ENCODE measurements at regions not wholly inside any gene's neighbourhood (a gene's known extent, or its start where the extent isn't known, plus 50 kb on each side); places are given as distances from the start of the nearest gene placed in this dataset.

DNA sequence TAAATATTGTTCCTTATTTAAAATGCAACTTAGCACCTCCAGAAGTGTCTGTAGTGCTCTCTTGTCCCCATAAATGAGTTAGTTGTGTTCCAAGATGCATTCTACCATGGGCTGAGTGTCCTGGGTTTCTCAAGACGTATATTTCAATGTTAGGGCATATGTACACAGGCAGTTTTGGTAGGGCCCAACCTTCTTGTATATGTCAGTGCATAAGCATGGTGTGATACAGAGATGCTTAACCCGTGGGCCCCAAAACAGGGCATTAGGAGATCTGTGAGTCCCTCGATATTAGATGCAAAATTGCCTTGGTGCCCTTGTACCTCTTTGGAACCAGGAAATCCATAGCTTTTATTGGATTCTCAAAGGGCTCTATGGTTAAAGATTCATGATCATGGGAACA lies 91.5 kb upstream of the HIVEP1 start:
- DNase-seq (ENCODE audit: low spot score): no peak
- TF ChIP-seq, protein P1, sequence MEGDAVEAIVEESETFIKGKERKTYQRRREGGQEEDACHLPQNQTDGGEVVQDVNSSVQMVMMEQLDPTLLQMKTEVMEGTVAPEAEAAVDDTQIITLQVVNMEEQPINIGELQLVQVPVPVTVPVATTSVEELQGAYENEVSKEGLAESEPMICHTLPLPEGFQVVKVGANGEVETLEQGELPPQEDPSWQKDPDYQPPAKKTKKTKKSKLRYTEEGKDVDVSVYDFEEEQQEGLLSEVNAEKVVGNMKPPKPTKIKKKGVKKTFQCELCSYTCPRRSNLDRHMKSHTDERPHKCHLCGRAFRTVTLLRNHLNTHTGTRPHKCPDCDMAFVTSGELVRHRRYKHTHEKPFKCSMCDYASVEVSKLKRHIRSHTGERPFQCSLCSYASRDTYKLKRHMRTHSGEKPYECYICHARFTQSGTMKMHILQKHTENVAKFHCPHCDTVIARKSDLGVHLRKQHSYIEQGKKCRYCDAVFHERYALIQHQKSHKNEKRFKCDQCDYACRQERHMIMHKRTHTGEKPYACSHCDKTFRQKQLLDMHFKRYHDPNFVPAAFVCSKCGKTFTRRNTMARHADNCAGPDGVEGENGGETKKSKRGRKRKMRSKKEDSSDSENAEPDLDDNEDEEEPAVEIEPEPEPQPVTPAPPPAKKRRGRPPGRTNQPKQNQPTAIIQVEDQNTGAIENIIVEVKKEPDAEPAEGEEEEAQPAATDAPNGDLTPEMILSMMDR (IDR thresholded peaks at IDR 0.05; ENCODE audit: borderline replicate concordance, control extremely low read depth, extremely low read depth, insufficient read depth, missing control alignments): no peak
- in situ Hi-C loops (cut with MboI; ENCODE audit: low sequenced_read_pairs, unreplicated experiment): no loop called here

DNA sequence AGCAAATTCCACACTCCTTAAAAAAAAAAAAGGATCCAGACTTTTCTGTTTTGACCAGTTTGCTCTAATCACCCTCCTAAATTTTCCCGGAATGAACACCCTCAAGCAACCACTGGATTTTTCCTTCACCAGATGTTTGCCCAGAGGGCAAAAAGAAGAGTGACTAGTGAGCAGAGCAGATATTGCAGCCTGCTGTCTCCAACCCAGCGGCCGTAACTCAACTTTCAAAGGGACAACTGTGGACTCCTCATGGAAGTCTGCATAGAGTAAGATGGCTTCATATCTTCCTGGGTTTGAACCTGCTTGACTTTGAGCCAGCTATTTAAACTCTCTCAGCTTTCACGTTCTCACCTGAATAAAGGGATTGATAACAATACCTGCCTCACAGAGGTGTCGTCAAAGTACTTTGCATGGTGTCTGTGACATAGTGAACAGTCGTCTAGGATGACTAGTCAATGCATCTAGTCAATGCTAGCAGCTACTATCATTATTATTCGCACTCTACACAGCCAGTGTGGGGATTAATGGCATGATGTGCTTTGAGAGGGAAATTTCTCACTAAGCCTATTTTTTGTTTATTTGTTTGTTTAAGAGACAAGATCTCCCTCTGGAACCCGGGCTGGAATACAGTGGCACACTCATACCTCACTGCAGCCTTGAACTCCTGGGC lies 92.2 kb upstream of the HIVEP1 start:
- in situ Hi-C loops (cut with MboI; ENCODE audit: low sequenced_read_pairs, unreplicated experiment): no loop called here
- TF ChIP-seq, protein P1 (IDR thresholded peaks at IDR 0.05; ENCODE audit: borderline replicate concordance, control extremely low read depth, extremely low read depth, insufficient read depth, missing control alignments): no peak
- DNase-seq (ENCODE audit: low spot score): no peak

DNA sequence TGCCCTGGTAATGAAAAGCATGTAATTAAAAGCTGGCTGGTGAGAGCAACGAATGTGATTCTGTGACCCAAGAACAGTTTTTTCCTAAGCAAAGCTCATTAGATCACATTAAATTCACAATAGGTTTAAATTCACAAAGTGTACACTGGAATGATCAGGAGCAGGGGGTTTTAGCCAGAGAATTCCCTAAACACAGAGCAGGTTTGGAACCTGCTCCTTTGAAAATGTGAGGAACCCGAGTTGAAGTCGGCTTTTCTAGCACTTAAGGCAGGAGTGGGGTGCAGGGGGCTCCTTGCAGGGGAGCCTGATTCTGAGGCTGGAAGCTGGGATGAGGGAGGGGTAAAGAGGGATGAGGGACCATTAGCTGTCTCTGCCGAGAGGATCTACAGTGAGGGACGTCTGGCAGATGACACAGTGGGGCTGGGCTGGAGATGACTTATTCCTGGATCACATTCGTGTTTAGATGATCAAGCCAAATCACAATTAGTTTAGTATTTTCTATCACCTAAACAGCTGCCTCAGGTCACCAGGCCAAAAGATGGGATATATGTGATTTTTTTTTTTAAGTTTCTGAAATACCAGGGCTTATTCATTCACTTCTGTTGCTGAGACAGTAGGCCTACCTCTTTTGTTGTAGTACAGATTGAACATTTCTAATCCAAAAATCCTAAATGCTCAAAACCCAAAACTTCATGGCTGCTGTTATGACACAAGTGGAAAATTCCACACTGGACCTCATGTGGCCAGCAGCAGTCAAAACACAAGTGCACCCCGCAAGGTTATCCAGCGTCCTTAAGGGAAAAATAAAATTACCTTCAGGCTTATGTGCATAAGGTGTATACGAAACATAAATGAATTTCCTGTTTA lies 93.1 kb upstream of the HIVEP1 start:
- in situ Hi-C loops (cut with MboI; ENCODE audit: low sequenced_read_pairs, unreplicated experiment): no loop called here
- no peak for DNase-seq (ENCODE audit: low spot score)
- TF ChIP-seq, protein P1 (IDR thresholded peaks at IDR 0.05; ENCODE audit: borderline replicate concordance, control extremely low read depth, extremely low read depth, insufficient read depth, missing control alignments): no peak

DNA sequence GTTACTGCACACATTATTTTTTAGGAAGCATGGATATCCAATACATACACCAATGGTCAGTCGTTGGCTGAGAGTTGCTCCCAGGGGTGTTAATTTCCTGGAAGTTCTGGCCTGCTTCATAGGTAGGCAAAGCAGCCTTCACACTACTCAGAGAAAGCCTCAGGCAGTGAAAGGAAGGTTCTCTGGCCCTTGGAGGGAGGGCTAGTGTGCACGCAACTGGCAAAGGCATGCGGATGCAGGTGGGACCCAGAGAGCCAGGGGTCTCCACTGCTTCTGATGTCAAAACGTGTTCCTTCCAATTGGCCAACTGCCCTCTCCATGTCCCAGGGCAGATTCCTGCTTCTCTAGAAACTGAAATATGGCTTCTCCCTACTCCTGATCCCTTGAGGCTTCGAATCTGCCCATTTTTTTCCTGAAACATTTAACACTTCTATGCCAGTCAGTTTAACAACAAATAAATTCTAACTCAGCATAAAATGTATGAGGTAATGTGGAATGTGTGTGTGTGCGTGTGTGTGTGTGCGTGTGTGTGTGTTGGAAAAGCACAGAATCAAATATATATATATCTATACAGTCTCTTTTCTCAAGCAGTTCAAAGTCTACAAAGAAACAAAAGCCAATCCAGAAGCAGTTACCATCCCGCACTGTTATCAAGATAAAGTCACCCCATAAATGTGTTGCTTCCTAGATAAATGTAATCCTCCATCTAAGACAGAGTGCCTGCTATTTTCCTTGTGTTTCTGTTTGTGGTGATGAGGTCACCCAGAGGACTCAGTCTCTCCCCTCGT lies 94.0 kb upstream of the HIVEP1 start:
- in situ Hi-C loops (cut with MboI; ENCODE audit: low sequenced_read_pairs, unreplicated experiment): no loop called here
- TF ChIP-seq, protein P1 (IDR thresholded peaks at IDR 0.05; ENCODE audit: borderline replicate concordance, control extremely low read depth, extremely low read depth, insufficient read depth, missing control alignments): no peak
- DNase-seq (ENCODE audit: low spot score): no peak

DNA sequence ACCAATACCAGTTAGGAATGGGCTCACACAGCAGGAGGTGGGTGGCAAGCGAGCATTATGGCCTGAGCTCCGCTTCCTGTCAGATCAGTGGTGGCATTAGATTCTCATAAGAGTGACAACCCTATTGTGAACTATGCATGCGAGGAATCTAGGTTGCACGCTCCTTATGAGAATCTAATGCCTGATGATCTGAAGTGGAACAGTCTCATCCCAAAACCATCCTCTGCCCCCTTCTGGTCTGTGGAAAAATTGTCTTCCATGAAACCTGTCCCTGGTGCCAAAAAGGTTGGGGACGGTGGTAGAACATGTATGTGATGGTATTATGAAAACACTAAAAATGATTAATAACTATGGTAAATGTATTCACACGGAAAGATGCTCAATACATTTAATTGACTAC lies 99.7 kb upstream of the HIVEP1 start:
- in situ Hi-C loops (cut with MboI; ENCODE audit: low sequenced_read_pairs, unreplicated experiment): no loop called here
- TF ChIP-seq, protein P1 (IDR thresholded peaks at IDR 0.05; ENCODE audit: borderline replicate concordance, control extremely low read depth, extremely low read depth, insufficient read depth, missing control alignments): no peak
- no peak for DNase-seq (ENCODE audit: low spot score)

DNA sequence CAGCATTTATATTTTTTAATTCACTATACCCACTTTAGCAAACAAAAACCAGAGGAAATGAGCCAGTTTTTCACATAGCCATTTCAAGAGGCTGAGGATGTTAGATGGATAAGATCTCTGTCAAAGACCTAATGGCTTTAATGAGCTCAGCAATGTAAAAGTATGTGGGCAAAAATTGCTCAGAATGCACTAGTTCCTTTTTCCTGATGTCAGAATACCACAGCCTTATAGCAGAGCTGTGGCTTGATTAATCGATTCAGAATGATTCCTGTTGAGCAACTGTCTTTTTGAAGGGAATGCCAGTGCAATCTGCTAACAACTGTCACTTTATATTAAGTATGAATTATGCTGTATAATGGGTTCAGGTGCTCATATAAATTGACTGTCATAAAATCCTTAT lies 100.6 kb upstream of the HIVEP1 start:
- in situ Hi-C loops (cut with MboI; ENCODE audit: low sequenced_read_pairs, unreplicated experiment): no loop called here
- no peak for DNase-seq (ENCODE audit: low spot score)
- TF ChIP-seq, protein P1 (IDR thresholded peaks at IDR 0.05; ENCODE audit: borderline replicate concordance, control extremely low read depth, extremely low read depth, insufficient read depth, missing control alignments): no peak
